ENCODE measurements at regions not wholly inside any gene's neighbourhood (a gene's known extent, or its start where the extent isn't known, plus 50 kb on each side); places are given as distances from the start of the nearest gene placed in this dataset.
A peak's percentile ranks its signal among the peaks of the same experiment; 100 is the strongest.

- TF ChIP-seq EZH2 (optimal IDR thresholded peaks at IDR 0.05; ENCODE audit: low read depth, low read length): no peak
- TF ChIP-seq, protein P1, sequence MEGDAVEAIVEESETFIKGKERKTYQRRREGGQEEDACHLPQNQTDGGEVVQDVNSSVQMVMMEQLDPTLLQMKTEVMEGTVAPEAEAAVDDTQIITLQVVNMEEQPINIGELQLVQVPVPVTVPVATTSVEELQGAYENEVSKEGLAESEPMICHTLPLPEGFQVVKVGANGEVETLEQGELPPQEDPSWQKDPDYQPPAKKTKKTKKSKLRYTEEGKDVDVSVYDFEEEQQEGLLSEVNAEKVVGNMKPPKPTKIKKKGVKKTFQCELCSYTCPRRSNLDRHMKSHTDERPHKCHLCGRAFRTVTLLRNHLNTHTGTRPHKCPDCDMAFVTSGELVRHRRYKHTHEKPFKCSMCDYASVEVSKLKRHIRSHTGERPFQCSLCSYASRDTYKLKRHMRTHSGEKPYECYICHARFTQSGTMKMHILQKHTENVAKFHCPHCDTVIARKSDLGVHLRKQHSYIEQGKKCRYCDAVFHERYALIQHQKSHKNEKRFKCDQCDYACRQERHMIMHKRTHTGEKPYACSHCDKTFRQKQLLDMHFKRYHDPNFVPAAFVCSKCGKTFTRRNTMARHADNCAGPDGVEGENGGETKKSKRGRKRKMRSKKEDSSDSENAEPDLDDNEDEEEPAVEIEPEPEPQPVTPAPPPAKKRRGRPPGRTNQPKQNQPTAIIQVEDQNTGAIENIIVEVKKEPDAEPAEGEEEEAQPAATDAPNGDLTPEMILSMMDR (IDR thresholded peaks at IDR 0.05; ENCODE audit: low read length): peak; percentile 12
- H3K4me3 ChIP-seq (ENCODE audit: low read length): no peak overlapping the region
- peaks cover 27% of the 10 kb centered on the region for H3K4me1 ChIP-seq (ENCODE audit: low read length)
- no peaks in the 10 kb centered on the region for H3K36me3 ChIP-seq (replicated peaks; ENCODE audit: insufficient read depth, low read length)
- no peak overlapping the region for H2AFZ ChIP-seq (ENCODE audit: low read length)
- no peaks in the 10 kb centered on the region for H4K20me1 ChIP-seq (ENCODE audit: insufficient read depth, low read length)
- no peaks in the 10 kb centered on the region for H3K9me3 ChIP-seq (replicated peaks; ENCODE audit: insufficient read depth, low read length)
- peak; percentile 40 for DNase-seq
- H3K9ac ChIP-seq (ENCODE audit: low read length): no peak overlapping the region
- H3F3A ChIP-seq (ENCODE audit: insufficient read depth, low read length): no peaks in the 10 kb centered on the region
- H3K4me2 ChIP-seq (ENCODE audit: low read depth, low read length): no peak overlapping the region
- no peaks in the 10 kb centered on the region for H3K9me2 ChIP-seq (replicated peaks; ENCODE audit: insufficient read depth, low read length)
- no peaks in the 10 kb centered on the region for H3K27me3 ChIP-seq (replicated peaks; ENCODE audit: insufficient read depth, low read length)
- H3K27ac ChIP-seq (ENCODE audit: low read length): no peak overlapping the region
- no peaks in the 10 kb centered on the region for H3K79me2 ChIP-seq (ENCODE audit: low read length)
These were observed 460.2 kb upstream of the UBE2E3 start for GRCh38 chr2:180520206-180520605.

GRCh38 chr2:180519276-180519675 lies 461.1 kb upstream of the UBE2E3 start:
- H2AFZ ChIP-seq (ENCODE audit: low read length): no peak overlapping the region
- TF ChIP-seq EZH2 (optimal IDR thresholded peaks at IDR 0.05; ENCODE audit: low read depth, low read length) (no peak), EZH2phosphoT487 (IDR thresholded peaks at IDR 0.05; ENCODE audit: low read length) (no peak)
- TF ChIP-seq, protein P1 (IDR thresholded peaks at IDR 0.05; ENCODE audit: low read length): no peak
- H3K9me3 ChIP-seq (replicated peaks; ENCODE audit: insufficient read depth, low read length): no peaks in the 10 kb centered on the region
- H3F3A ChIP-seq (ENCODE audit: insufficient read depth, low read length): no peaks in the 10 kb centered on the region
- DNase-seq: peak; percentile 37
- H3K4me1 ChIP-seq (ENCODE audit: low read length): peaks cover 27% of the 10 kb centered on the region
- no peaks in the 10 kb centered on the region for H3K36me3 ChIP-seq (replicated peaks; ENCODE audit: insufficient read depth, low read length)
- H3K27me3 ChIP-seq (replicated peaks; ENCODE audit: insufficient read depth, low read length): no peaks in the 10 kb centered on the region
- H4K20me1 ChIP-seq (ENCODE audit: insufficient read depth, low read length): no peaks in the 10 kb centered on the region
- no peak overlapping the region for H3K9ac ChIP-seq (ENCODE audit: low read length)
- no peaks in the 10 kb centered on the region for H3K79me2 ChIP-seq (ENCODE audit: low read length)
- no peak overlapping the region for H3K27ac ChIP-seq (ENCODE audit: low read length)
- peak overlapping the region; percentile 10; the same call in 1 of the 2 replicates for H3K4me2 ChIP-seq (ENCODE audit: low read depth, low read length)
- no peak overlapping the region for H3K4me3 ChIP-seq (ENCODE audit: low read length)
- no peaks in the 10 kb centered on the region for H3K9me2 ChIP-seq (replicated peaks; ENCODE audit: insufficient read depth, low read length)

GRCh38 chr2:180516232-180516631 lies 464.2 kb upstream of the UBE2E3 start:
- no peaks in the 10 kb centered on the region for H3K27me3 ChIP-seq (replicated peaks; ENCODE audit: insufficient read depth, low read length)
- no peak overlapping the region for H2AFZ ChIP-seq (ENCODE audit: low read length)
- no peaks in the 10 kb centered on the region for H3K79me2 ChIP-seq (ENCODE audit: low read length)
- 0 out of 2 replicates have a peak overlapping the region, but pooled peaks have one; percentile 6 for H3K4me2 ChIP-seq (ENCODE audit: low read depth, low read length)
- no peak overlapping the region for H3K27ac ChIP-seq (ENCODE audit: low read length)
- no peaks in the 10 kb centered on the region for H4K20me1 ChIP-seq (ENCODE audit: insufficient read depth, low read length)
- H3K36me3 ChIP-seq (replicated peaks; ENCODE audit: insufficient read depth, low read length): no peaks in the 10 kb centered on the region
- H3F3A ChIP-seq (ENCODE audit: insufficient read depth, low read length): no peaks in the 10 kb centered on the region
- H3K9me3 ChIP-seq (replicated peaks; ENCODE audit: insufficient read depth, low read length): no peaks in the 10 kb centered on the region
- peaks cover 27% of the 10 kb centered on the region for H3K4me1 ChIP-seq (ENCODE audit: low read length)
- no peak overlapping the region for H3K9ac ChIP-seq (ENCODE audit: low read length)
- peak; percentile 58 for DNase-seq
- no peak overlapping the region for H3K4me3 ChIP-seq (ENCODE audit: low read length)
- TF ChIP-seq, protein P1 (IDR thresholded peaks at IDR 0.05; ENCODE audit: low read length): no peak
- TF ChIP-seq EZH2phosphoT487 (IDR thresholded peaks at IDR 0.05; ENCODE audit: low read length): no peak
- no peak for TF ChIP-seq EZH2 (optimal IDR thresholded peaks at IDR 0.05; ENCODE audit: low read depth, low read length)
- H3K9me2 ChIP-seq (replicated peaks; ENCODE audit: insufficient read depth, low read length): no peaks in the 10 kb centered on the region
